Neural cell (in vitro differentiated cells): ENCODE measurements at regions not wholly inside any gene's neighbourhood (a gene's known extent, or its start where the extent isn't known, plus 50 kb on each side); places are given as distances from the start of the nearest gene placed in this dataset.

Experiments
- H2AFZ ChIP-seq: fragments of 200-600, 300-800 bp; sonication (generic), shearing (Covaris generic); 2 replicates; pipeline ENCODE4 v1.6.0; 2014; ENCODE audit warnings: low read depth, mild to moderate bottlenecking, antibody characterized with exemption, low read length, moderate library complexity
- H3F3A ChIP-seq: fragments of 200-600 bp; shearing (Covaris generic); 2 replicates; pipeline ENCODE4 v1.6.1; 2016; ENCODE audit warnings: mild to moderate bottlenecking, moderate library complexity, mixed read lengths, antibody characterized with exemption, low read length; ENCODE audit not compliant: insufficient read depth, poor library complexity, severe bottlenecking
- H3K27ac ChIP-seq: fragments of 200-600, 300-800 bp; sonication (generic), shearing (Covaris generic); 2 replicates; pipeline ENCODE4 v1.5.1; 2014; ENCODE audit warnings: mild to moderate bottlenecking, low read length, moderate library complexity
- H3K27me3 ChIP-seq: fragments of 300-800, 200-600 bp; sonication (generic), shearing (Covaris generic); 2 replicates; pipeline ENCODE4 v1.6.0; 2014; ENCODE audit warnings: mild to moderate bottlenecking, low read depth, low read length, moderate library complexity; ENCODE audit not compliant: insufficient read depth
- H3K36me3 ChIP-seq: fragments of 300-800, 200-600 bp; sonication (generic), shearing (Covaris generic); 2 replicates; pipeline ENCODE4 v1.5.1; 2014; ENCODE audit warnings: mild to moderate bottlenecking, antibody characterized with exemption, low read length, moderate library complexity; ENCODE audit not compliant: insufficient read depth
- H3K4me2 ChIP-seq: fragments of 300-800, 200-600 bp; sonication (generic), shearing (Covaris generic); 2 replicates; pipeline ENCODE4 v1.6.0; 2014; ENCODE audit warnings: mild to moderate bottlenecking, low read length
- H3K4me3 ChIP-seq: fragments of 300-800, 200-600 bp; sonication (generic), shearing (Covaris generic); 2 replicates; pipeline ENCODE4 v1.5.1; 2014; ENCODE audit warnings: mild to moderate bottlenecking, low read length, moderate library complexity
- H3K79me2 ChIP-seq: fragments of 200-600 bp; shearing (Covaris generic); replicated peaks from 2 replicates; pipeline ENCODE4 v1.6.0; 2014; ENCODE audit warnings: mild to moderate bottlenecking, low read length, moderate library complexity; ENCODE audit not compliant: insufficient read depth
- H3K9ac ChIP-seq: fragments of 300-800, 200-600 bp; sonication (generic), shearing (Covaris generic); 2 replicates; pipeline ENCODE4 v1.6.1; 2016; ENCODE audit warnings: mild to moderate bottlenecking, low read length, mixed read lengths
- H3K9me2 ChIP-seq: fragments of 200-600 bp; shearing (Covaris generic); 2 replicates; pipeline ENCODE4 v1.6.1; 2016; ENCODE audit warnings: mild to moderate bottlenecking, low read length, mixed read lengths; ENCODE audit not compliant: insufficient read depth
- H3K9me3 ChIP-seq: fragments of 200-600, 300-800 bp; sonication (generic), shearing (Covaris generic); 2 replicates; pipeline ENCODE4 v1.6.1; 2016; ENCODE audit warnings: mild to moderate bottlenecking, mixed run types, low read length, moderate library complexity, mixed read lengths
- H4K20me1 ChIP-seq: fragments of 200-600 bp; shearing (Covaris generic); 2 replicates; pipeline ENCODE4 v1.6.1; 2016; ENCODE audit warnings: mild to moderate bottlenecking, mixed run types; ENCODE audit not compliant: insufficient read depth
- CTCF ChIP-seq: fragments of 450-650 bp; IDR thresholded peaks from 2 replicates; pipeline ENCODE4 v1.5.1; 2014; ENCODE audit warnings: antibody characterized with exemption, mild to moderate bottlenecking, moderate library complexity; ENCODE audit not compliant: poor library complexity, severe bottlenecking
- EP300 ChIP-seq: fragments of 450-650 bp; conservative IDR thresholded peaks from 2 replicates; pipeline ENCODE4 v1.6.1; 2014; ENCODE audit warnings: antibody characterized with exemption, mild to moderate bottlenecking, moderate library complexity; ENCODE audit not compliant: poor library complexity, severe bottlenecking
- EZH2 ChIP-seq: fragments of 200-600, 300-800 bp; shearing (Covaris generic), sonication (generic); IDR thresholded peaks from 2 replicates; pipeline ENCODE4 v1.6.1; 2014; ENCODE audit warnings: antibody characterized with exemption, low read length, borderline replicate concordance, mild to moderate bottlenecking; ENCODE audit not compliant: insufficient read depth, poor library complexity, severe bottlenecking
- MXI1 ChIP-seq: fragments of 450-650 bp; conservative IDR thresholded peaks from 2 replicates; pipeline ENCODE4 v1.6.1; 2014; ENCODE audit warnings: antibody characterized with exemption, mild to moderate bottlenecking; ENCODE audit not compliant: poor library complexity, severe bottlenecking
- POLR2AphosphoS5 ChIP-seq: IDR thresholded peaks from 2 replicates; pipeline ENCODE4 v1.6.1; 2012
- RAD21 ChIP-seq: fragments of 450-650 bp; conservative IDR thresholded peaks from 2 replicates; pipeline ENCODE4 v1.6.1; 2014; ENCODE audit warnings: antibody characterized with exemption, mild to moderate bottlenecking, moderate library complexity
- SMC3 ChIP-seq: fragments of 450-650 bp; conservative IDR thresholded peaks from 2 replicates; pipeline ENCODE4 v1.6.1; 2014; ENCODE audit warnings: antibody characterized with exemption, mild to moderate bottlenecking, moderate library complexity; ENCODE audit not compliant: poor library complexity
- TAF1 ChIP-seq: IDR thresholded peaks from 2 replicates; pipeline ENCODE4 v1.6.1; 2012; ENCODE audit warnings: low read depth
- TF ChIP-seq, protein P1 (sequence below): IDR thresholded peaks from 2 replicates; pipeline ENCODE4 v1.6.1; 2012; ENCODE audit warnings: borderline replicate concordance

GRCh38 chr17:71127416-71127815 is 958.1 kb downstream of the KCNJ2 start:
- no peaks in the 10 kb centered on the region for H3K79me2 ChIP-seq
- H3K27me3 ChIP-seq = no peaks in the 10 kb centered on the region
- no peaks in the 10 kb centered on the region for H4K20me1 ChIP-seq
- no peak overlapping the region for H3K4me3 ChIP-seq
- no peaks in the 10 kb centered on the region for H3K36me3 ChIP-seq
- no peak overlapping the region for H2AFZ ChIP-seq
- no peak overlapping the region for H3K4me2 ChIP-seq
- no peak for TF ChIP-seq EP300
- TF ChIP-seq SMC3 = no peak
- no peak for TF ChIP-seq TAF1
- no peak for TF ChIP-seq RAD21
- TF ChIP-seq MXI1 = no peak
- H3K27ac ChIP-seq = no peak overlapping the region
- H3K9ac ChIP-seq = no peak overlapping the region
- H3F3A ChIP-seq = no peaks in the 10 kb centered on the region
- H3K9me2 ChIP-seq = no peaks in the 10 kb centered on the region
- no peaks in the 10 kb centered on the region for H3K9me3 ChIP-seq

DNA sequence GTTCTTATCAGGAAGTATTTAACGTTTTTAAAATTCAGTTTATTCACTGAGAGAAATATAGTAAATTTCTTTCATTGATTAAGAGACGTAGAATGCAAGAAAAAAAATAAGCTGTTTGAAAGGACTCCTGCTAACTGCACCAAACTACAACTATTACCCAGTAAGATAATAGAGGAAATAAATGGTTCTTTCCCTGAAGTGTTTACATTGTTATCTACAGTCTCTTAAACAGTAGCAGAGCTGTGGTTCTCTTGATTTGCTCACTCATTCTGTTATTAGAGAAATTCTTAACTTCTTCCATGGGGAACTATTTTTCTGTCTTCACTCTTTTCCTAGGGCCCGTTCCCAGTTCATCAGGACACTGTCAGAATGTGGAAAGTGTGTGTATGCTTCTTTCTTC is 973.0 kb downstream of the KCNJ2 start:
- no peaks in the 10 kb centered on the region for H3K79me2 ChIP-seq
- no peaks in the 10 kb centered on the region for H3K9me2 ChIP-seq
- H4K20me1 ChIP-seq = no peaks in the 10 kb centered on the region
- H3K27ac ChIP-seq = no peak overlapping the region
- no peak overlapping the region for H3K4me3 ChIP-seq
- TF ChIP-seq EZH2 = no peak
- TF ChIP-seq POLR2AphosphoS5 = no peak
- TF ChIP-seq EP300 = no peak
- TF ChIP-seq SMC3 = no peak
- TF ChIP-seq MXI1 = no peak
- no peak overlapping the region for H3K9ac ChIP-seq
- H3K36me3 ChIP-seq = no peaks in the 10 kb centered on the region
- no peak overlapping the region for H3K4me2 ChIP-seq
- no peaks in the 10 kb centered on the region for H3F3A ChIP-seq
- H3K27me3 ChIP-seq = no peaks in the 10 kb centered on the region
- no peaks in the 10 kb centered on the region for H3K9me3 ChIP-seq
- H2AFZ ChIP-seq = no peak overlapping the region

DNA sequence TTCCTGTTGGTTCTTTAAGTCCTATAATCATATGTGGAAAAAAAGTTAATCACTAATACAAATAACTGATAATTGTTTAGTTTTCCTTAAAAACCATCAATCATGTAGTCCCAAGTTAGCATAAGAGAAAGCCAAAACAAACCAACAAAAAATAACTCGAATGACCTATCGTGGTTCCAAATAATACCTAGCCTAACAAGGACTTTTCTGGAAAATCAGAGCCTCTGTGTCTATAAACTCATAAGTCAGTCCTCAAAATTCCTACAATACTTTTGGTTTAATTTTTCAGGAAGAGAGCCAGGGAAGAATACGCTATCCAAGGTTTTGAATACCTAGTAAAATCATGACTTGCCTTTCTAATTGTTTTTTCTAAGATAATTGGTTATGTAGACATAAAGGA is 975.3 kb upstream of the SOX9 start:
- Histone ChIP-seq H3K9me3 (no peaks in the 10 kb centered on the region), H3K4me2 (no peak overlapping the region), H3K4me3 (no peak overlapping the region), H3K79me2 (no peaks in the 10 kb centered on the region), H3F3A (no peaks in the 10 kb centered on the region), H3K9me2 (no peaks in the 10 kb centered on the region), H3K36me3 (no peaks in the 10 kb centered on the region), H3K27ac (no peak overlapping the region), H4K20me1 (no peaks in the 10 kb centered on the region), H3K27me3 (no peaks in the 10 kb centered on the region), H2AFZ (no peak overlapping the region), H3K9ac (no peak overlapping the region)
- TF ChIP-seq EP300 (no peak), SMC3 (no peak), RAD21 (no peak), EZH2 (no peak)

- H3K4me2 ChIP-seq = no peak overlapping the region
- no peaks in the 10 kb centered on the region for H3K9me2 ChIP-seq
- H3K27ac ChIP-seq = no peak overlapping the region
- no peak overlapping the region for H3K9ac ChIP-seq
- TF ChIP-seq CTCF = no peak
- TF ChIP-seq RAD21 = no peak
- TF ChIP-seq, protein P1, sequence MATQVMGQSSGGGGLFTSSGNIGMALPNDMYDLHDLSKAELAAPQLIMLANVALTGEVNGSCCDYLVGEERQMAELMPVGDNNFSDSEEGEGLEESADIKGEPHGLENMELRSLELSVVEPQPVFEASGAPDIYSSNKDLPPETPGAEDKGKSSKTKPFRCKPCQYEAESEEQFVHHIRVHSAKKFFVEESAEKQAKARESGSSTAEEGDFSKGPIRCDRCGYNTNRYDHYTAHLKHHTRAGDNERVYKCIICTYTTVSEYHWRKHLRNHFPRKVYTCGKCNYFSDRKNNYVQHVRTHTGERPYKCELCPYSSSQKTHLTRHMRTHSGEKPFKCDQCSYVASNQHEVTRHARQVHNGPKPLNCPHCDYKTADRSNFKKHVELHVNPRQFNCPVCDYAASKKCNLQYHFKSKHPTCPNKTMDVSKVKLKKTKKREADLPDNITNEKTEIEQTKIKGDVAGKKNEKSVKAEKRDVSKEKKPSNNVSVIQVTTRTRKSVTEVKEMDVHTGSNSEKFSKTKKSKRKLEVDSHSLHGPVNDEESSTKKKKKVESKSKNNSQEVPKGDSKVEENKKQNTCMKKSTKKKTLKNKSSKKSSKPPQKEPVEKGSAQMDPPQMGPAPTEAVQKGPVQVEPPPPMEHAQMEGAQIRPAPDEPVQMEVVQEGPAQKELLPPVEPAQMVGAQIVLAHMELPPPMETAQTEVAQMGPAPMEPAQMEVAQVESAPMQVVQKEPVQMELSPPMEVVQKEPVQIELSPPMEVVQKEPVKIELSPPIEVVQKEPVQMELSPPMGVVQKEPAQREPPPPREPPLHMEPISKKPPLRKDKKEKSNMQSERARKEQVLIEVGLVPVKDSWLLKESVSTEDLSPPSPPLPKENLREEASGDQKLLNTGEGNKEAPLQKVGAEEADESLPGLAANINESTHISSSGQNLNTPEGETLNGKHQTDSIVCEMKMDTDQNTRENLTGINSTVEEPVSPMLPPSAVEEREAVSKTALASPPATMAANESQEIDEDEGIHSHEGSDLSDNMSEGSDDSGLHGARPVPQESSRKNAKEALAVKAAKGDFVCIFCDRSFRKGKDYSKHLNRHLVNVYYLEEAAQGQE = no peak
- no peaks in the 10 kb centered on the region for H3K27me3 ChIP-seq
- H3K36me3 ChIP-seq = no peaks in the 10 kb centered on the region
- no peaks in the 10 kb centered on the region for H3K79me2 ChIP-seq
- no peak overlapping the region for H2AFZ ChIP-seq
- no peaks in the 10 kb centered on the region for H3K9me3 ChIP-seq
- H4K20me1 ChIP-seq = no peaks in the 10 kb centered on the region
- H3K4me3 ChIP-seq = no peak overlapping the region
- no peaks in the 10 kb centered on the region for H3F3A ChIP-seq
These were observed 972.9 kb upstream of the SOX9 start for GRCh38 chr17:71147906-71148305.
